ENCODE measurements at regions not wholly inside any gene's neighbourhood (a gene's known extent, or its start where the extent isn't known, plus 50 kb on each side); places are given as distances from the start of the nearest gene placed in this dataset.

DNA sequence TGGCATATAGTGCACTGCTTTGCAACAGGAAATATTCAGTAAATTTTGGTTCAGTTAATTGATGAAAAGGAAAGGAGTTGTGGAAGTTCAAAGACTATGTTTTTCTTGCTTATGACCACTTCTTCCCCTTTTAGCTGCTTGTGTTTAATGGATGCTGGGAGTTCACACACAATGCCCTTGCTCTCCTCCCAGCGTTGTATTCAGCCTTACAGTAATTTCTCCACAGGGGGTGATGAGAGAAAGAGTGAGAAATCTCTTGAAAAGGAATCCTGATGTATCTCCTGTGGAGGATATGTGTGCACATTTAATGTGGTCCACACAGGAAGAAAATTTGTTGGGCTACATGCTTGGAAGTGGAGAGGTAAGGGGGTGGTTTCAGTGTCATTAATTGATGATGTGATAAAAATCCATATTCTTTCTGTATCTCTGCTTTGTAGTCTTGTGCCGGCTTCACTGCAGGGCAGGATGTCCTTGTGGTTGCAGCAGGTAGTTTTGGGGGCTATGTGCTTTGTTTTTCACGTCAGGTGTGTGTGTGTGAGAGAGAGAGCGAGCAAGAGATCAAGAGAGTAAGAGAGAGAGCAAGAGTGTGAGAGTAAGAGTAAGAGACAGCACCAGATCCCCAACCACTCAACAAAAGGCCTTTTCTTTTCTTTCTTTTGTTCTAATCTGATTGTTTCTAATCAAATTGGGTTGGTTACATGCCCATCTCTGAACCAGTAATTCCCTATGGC, 204.4 kb downstream of the RWDD3 start:
- no peaks in the 10 kb centered on the region for H3K36me3 ChIP-seq
- WGBS, 2 donors (ENCODE audit: low coverage in 1 of 2): 86% methylated on average over 3 to 4 of the region's 4 CpGs
- ATAC-seq: no peak
- H3K4me1 ChIP-seq: peaks cover 0 to 12% (median 0%) of the 10 kb centered on the region in 3 donors
- no peak overlapping the region for H3K27ac ChIP-seq
- H3K9me3 ChIP-seq: no peaks in the 10 kb centered on the region
- H3K4me3 ChIP-seq: no peak overlapping the region
- TF ChIP-seq, protein P1, sequence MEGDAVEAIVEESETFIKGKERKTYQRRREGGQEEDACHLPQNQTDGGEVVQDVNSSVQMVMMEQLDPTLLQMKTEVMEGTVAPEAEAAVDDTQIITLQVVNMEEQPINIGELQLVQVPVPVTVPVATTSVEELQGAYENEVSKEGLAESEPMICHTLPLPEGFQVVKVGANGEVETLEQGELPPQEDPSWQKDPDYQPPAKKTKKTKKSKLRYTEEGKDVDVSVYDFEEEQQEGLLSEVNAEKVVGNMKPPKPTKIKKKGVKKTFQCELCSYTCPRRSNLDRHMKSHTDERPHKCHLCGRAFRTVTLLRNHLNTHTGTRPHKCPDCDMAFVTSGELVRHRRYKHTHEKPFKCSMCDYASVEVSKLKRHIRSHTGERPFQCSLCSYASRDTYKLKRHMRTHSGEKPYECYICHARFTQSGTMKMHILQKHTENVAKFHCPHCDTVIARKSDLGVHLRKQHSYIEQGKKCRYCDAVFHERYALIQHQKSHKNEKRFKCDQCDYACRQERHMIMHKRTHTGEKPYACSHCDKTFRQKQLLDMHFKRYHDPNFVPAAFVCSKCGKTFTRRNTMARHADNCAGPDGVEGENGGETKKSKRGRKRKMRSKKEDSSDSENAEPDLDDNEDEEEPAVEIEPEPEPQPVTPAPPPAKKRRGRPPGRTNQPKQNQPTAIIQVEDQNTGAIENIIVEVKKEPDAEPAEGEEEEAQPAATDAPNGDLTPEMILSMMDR (IDR thresholded peaks at IDR 0.05): no peak
- TF ChIP-seq EP300 (IDR thresholded peaks at IDR 0.05): no peak
- no peak for TF ChIP-seq POLR2AphosphoS5 (IDR thresholded peaks at IDR 0.05)
- no peak for TF ChIP-seq POLR2A (IDR thresholded peaks at IDR 0.05)
- H3K27me3 ChIP-seq: no peaks in the 10 kb centered on the region

DNA sequence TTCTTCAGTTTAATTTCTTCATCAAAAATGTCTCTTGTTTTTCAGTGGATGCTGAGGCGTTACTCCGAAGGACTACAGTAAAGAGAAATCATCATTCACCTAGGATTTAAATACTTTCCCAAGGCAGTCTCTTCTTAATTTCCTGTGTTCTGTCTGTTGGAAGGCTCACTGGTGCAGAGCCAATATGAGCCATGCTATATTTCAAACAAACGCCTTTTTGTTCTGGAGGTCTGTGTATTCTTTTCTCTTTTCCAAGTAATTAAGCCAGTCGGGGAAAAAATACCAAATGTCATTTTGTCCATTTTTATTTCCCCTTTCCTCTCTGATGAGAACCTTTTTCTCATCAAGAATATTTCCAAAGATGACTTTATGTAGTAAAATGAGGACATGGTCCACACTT, 206.5 kb downstream of the RWDD3 start:
- Histone ChIP-seq H3K27me3 (no peaks in the 10 kb centered on the region), H3K27ac (no peak overlapping the region), H3K4me1 (peaks cover 0 to 12% (median 0%) of the 10 kb centered on the region in 3 donors), H3K4me3 (no peak overlapping the region), H3K9me3 (no peaks in the 10 kb centered on the region), H3K36me3 (no peaks in the 10 kb centered on the region)
- TF ChIP-seq, protein P1 (IDR thresholded peaks at IDR 0.05): no peak
- TF ChIP-seq EP300 (IDR thresholded peaks at IDR 0.05) (no peak), POLR2A (IDR thresholded peaks at IDR 0.05) (no peak), POLR2AphosphoS5 (IDR thresholded peaks at IDR 0.05) (no peak)
- ATAC-seq: no peak
- WGBS, 2 donors (ENCODE audit: low coverage in 1 of 2): 9 to 20% methylated on average over 4 of the region's 4 CpGs

DNA sequence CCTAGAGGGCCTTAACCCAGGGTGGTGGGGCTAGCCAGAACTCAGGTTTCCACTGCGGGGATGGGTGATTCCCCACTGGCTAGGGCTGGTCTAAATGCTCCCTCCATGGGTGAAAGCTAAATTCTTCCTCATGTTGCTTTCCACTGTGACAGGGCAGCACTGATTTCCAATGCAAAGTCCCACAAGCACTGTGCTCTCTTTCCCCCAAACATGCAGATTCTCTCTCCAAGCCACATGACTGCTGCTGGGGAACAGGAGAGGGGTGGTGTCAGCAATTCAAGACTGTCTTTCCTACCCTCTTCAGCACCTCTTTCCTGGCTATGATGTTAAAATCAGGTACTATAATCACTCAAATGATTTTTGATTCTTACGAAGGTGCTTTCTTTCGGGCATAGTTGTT, 215.5 kb downstream of the RWDD3 start:
- Histone ChIP-seq H3K27ac (no peak overlapping the region), H3K36me3 (no peaks in the 10 kb centered on the region), H3K4me3 (no peak overlapping the region), H3K27me3 (no peaks in the 10 kb centered on the region), H3K9me3 (no peaks in the 10 kb centered on the region), H3K4me1 (no peaks in the 10 kb centered on the region)
- 94 to 100% methylated on average over 2 of the region's 3 CpGs for WGBS, 2 donors (ENCODE audit: low coverage in 1 of 2)
- TF ChIP-seq POLR2A (IDR thresholded peaks at IDR 0.05) (no peak), EP300 (IDR thresholded peaks at IDR 0.05) (no peak)
- TF ChIP-seq, protein P1 (IDR thresholded peaks at IDR 0.05): no peak
- ATAC-seq: no peak

DNA sequence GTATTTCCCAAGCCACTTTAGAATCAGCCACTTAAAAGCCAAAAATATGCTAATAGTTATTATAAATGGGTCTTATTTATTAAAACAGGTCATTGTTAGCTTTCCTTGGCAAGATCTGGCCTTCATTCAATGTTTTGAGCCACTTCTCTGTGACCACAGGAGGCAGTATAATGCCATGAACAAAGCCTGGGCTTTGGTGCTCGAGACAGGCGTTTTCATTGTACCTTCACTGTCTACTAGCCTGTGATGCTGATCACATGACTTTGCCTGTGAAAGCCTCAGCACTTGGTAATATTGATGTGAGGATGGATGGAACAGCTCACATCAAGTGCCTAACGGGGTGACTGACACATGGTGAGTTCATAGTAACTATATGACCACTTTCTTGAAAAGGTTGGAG, 217.0 kb downstream of the RWDD3 start:
- no peak for ATAC-seq
- H3K27ac ChIP-seq: no peak overlapping the region
- no peaks in the 10 kb centered on the region for H3K27me3 ChIP-seq
- H3K4me3 ChIP-seq: no peak overlapping the region
- TF ChIP-seq POLR2AphosphoS5 (IDR thresholded peaks at IDR 0.05): no peak
- TF ChIP-seq EP300 (IDR thresholded peaks at IDR 0.05): no peak
- TF ChIP-seq POLR2A (IDR thresholded peaks at IDR 0.05): no peak
- TF ChIP-seq, protein P1 (IDR thresholded peaks at IDR 0.05): no peak
- no peaks in the 10 kb centered on the region for H3K9me3 ChIP-seq
- H3K4me1 ChIP-seq: no peaks in the 10 kb centered on the region
- H3K36me3 ChIP-seq: no peaks in the 10 kb centered on the region
- 63 to 76% methylated on average over 3 of the region's 3 CpGs for WGBS, 2 donors (ENCODE audit: low coverage in 1 of 2)

DNA sequence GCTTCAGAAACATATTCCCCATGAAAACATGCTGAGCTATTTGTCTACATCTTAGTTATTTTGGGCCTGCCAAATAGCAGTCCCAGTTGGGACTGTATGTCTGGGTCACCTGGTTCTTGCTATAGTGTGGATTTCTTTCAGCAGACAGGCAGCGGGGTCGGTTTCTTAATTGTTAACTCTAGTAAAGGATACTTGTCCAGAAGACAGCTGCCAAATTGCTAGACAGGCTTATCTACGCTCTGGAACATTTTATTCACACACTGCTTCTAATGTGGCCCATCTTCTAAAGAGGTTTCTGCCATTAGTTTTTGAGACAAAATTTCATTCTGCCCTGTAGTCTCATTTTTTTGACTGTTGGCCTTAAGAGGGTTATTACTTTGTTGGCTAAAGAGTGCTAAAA, 217.9 kb downstream of the RWDD3 start:
- 39 to 82% methylated on average over 2 to 3 of the region's 3 CpGs for WGBS, 2 donors (ENCODE audit: low coverage in 1 of 2)
- Histone ChIP-seq H3K9me3 (no peaks in the 10 kb centered on the region), H3K36me3 (no peaks in the 10 kb centered on the region), H3K4me1 (no peaks in the 10 kb centered on the region), H3K4me3 (no peak overlapping the region), H3K27ac (no peak overlapping the region), H3K27me3 (no peaks in the 10 kb centered on the region)
- TF ChIP-seq, protein P1 (IDR thresholded peaks at IDR 0.05): no peak
- TF ChIP-seq EP300 (IDR thresholded peaks at IDR 0.05) (no peak), POLR2AphosphoS5 (IDR thresholded peaks at IDR 0.05) (no peak), POLR2A (IDR thresholded peaks at IDR 0.05) (no peak)
- ATAC-seq: no peak
